ENCODE measurements at regions not wholly inside any gene's neighbourhood (a gene's known extent, or its start where the extent isn't known, plus 50 kb on each side); places are given as distances from the start of the nearest gene placed in this dataset.

- TF ChIP-seq CTCF (IDR thresholded peaks at IDR 0.05) (no peak), EP300 (IDR thresholded peaks at IDR 0.05) (no peak)
These were observed 302.7 kb downstream of the RPS24 start for GRCh38 chr10:78336402-78336791.
